Inflammatory macrophage treated with lipopolysaccharide for 4 hours (primary cell): ENCODE measurements at regions not wholly inside any gene's neighbourhood (a gene's known extent, or its start where the extent isn't known, plus 50 kb on each side); places are given as distances from the start of the nearest gene placed in this dataset.
"Not testable (repeated sequence)": the region's sequence is repeated elsewhere in the genome, so short reads cannot be mapped to it uniquely, and the experiment has no call there.

Experiments
- DNase-seq: peaks from one replicate; pipeline ENCODE4 v3.0.0-alpha.2; 2020

GRCh38 chr5:98328015-98328414, 445.4 kb upstream of the RGMB start:
- DNase-seq = no peak

- DNase-seq = no peak
Observed at GRCh38 chr5:98330871-98331270, 442.6 kb upstream of the RGMB start.

- no peak for DNase-seq
Observed at GRCh38 chr5:98333921-98334320, 439.5 kb upstream of the RGMB start.

GRCh38 chr5:98334946-98335345, 438.5 kb upstream of the RGMB start:
- DNase-seq = no peak

GRCh38 chr5:98339141-98339848, 434.2 kb upstream of the RGMB start:
- no peak for DNase-seq

DNA sequence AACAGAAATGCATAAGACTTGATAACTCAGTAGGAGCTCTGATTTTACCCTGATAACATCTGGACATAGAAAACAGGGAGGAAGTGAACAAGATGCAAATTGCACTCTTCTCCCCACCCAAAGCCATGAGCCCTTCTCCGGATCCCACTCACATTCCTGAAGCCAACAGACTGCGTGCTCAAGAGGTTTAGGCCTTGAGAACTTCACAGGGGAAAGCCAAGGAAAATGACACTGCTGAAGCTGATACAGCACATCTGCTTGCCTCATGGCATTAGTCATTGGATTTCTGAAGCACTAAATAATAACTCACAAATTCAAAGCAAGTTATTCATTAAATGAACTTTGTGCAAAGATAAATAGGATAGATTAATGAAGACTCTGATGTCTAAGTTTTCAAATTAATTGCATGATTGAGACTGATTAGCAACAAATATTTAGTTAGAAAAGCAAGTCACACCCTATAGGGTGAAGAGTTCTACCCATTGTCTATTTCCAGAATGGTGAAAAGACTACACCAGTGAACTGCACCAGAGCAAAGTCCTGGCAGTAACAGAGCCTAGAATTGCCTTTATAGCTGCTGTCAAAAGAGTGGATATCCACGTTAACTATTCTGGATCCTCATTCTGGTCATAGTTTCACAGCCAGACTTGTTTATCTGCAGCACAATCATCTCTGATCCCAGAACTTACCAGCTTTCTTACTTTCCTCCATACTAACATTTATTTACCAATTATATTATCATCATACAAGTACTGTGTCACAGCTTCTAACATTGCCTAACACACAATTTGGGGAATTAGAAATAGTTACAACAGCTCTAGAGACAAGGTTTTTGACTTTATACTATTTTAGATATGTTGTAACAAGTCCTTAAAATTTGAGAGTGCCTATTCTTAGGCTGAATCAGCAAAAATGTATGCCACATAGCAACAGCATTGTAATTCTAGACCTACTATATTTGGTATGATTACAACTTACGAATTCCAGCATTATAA, 432.1 kb upstream of the RGMB start:
- DNase-seq = no peak

- DNase-seq = not testable (repeated sequence)
Observed at GRCh38 chr5:98342958-98343660, 430.4 kb upstream of the RGMB start.

DNA sequence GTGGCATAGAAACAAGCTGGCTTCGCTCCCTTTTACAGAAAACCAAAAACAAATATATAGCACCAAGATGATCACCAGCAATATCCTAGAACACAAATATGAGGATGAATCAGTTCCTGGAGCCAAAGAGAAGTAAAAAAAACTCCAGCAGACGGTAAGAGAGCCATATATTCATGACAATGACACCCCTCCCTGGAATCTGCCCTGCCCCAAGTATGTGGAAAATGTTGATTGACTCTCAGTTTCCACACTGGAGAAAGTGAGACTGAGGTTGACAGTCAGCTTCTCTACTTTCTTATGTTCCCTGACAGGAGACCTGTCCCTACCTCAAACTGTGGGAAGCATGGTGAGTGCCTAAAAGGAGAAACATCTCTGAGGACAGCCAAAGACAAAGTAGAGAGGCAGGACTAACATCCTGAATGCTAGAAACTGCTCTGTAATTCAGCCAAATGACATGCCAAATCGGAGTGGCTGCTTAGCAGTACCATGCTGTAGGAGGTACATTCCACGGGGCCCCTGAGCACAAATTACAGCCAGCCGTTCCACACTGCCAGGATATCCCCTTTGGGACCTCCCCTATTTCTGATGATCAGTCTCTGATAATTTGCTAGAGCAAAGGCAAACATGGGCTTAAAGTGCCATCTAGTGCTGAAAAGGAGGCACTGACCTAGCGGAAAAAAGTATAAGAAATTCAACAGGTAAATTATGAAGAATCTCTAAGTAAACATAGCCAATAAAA, 424.0 kb upstream of the RGMB start:
- DNase-seq = no peak

GRCh38 chr5:98349990-98350365, 423.5 kb upstream of the RGMB start:
- no peak for DNase-seq

GRCh38 chr5:98354922-98355321, 418.5 kb upstream of the RGMB start:
- DNase-seq = no peak

DNA sequence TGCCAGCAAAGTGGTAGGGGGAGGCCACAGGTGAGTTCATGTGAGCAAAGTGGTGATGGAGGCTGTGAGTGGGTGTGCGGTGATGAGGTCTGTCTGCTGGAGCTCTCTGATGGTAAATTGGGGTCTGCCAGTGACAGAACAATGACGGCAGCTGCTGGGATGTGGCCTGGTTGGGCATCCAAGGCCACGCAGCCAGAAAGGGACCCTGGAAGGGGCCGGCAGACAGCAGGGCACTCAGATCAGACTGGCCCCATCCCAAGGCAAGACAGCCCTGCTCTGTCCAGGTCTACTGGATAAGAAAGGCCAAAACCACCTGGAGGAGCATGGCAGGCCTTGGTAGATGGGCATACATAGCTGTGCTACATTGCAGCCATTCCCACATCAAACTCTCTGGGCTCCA, 412.9 kb upstream of the RGMB start:
- no peak for DNase-seq

DNA sequence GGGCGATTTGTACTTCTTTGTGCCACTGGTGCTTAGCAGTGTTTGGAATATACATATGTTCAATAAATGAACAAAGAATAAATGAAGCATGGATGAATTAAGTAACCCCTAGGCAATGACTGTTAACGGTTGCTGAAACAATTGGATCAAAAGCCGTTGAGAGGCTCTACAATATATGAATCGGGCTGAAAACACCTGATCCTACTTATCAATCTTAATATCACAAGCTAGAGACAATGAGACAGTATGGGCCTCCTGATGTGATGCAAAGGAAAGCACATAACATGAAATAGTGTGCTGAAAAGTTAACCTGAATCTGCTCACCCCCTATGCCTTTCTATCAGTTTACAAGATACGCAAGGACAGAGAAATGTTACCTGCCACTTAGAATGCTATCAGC, 410.3 kb upstream of the RGMB start:
- no peak for DNase-seq

DNA sequence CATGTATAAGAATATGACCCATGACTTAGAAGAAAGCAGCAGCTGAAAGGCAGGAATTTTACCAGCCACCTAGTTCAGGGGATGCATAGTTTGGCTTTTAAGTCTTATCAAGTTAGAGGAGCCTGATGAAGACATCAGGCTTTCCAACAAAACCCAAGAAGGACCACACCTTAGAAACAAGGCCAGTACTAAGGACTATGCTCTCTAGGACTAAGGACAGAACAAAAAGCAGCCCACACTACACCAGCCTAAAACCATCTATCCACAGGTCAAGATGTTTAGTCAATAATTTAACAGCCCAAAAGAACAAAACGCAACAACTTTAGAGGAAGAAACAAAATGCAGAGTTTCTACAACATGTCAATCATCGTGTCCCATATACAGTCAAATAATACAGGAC, 408.9 kb upstream of the RGMB start:
- no peak for DNase-seq

DNA sequence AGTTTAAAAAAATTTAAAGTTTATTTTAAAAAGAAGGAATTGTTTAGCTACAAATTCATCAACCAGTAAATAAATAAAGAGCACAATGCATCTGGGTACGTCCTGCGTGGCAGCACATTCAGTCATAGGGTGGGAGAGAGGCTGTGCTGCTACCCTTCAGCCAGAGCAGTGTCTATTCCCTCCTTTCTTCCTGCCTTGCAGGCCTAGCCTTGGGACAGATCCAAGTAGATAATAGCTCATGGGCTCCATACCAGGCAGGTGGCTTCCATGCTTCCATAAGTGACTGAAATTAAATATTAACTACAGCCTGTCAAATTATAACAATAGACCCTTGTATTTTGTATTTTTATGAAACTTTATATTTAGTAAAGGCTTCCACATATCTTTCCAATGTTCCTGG, 408.3 kb upstream of the RGMB start:
- DNase-seq = no peak

DNA sequence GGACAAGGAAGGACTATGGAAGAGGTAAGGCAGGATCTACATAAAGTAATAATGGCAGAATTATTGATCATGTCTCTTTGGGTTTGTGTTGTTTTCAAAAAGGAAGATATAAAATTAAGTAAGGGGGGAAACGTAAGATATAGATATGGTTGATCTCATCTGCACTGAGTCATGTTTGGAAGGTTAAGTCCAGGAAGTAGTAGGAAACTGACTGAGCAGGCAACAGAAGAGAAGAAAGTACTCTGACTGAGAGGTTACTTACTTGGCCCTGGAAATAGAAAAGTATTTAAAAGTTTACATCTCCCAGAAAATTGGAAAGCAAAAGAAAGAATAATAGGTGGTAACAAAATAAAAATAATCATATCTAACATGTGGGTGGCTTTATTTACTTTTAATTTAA, 405.3 kb upstream of the RGMB start:
- DNase-seq = no peak

DNA sequence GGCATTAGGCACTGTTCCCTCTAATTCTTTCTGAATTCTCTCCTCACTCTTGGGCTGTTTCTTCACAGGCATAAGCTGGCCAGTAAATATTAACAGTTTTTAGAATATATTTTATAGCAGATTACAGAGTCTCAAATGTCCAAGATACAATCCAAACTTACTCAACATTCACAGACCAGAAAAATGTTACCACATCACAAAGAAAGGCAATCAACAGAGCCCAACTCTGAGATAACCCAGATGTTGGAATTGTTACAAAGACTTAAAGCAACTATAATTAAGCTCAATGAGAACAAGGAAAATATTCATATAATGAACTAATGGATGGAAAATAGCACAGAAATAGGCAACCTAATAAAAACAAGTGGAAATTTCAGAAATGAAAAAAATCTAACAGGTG, 401.1 kb upstream of the RGMB start:
- DNase-seq = no peak

- DNase-seq = no peak
Observed at GRCh38 chr5:98391921-98392625, 381.4 kb upstream of the RGMB start.

- DNase-seq = not testable (repeated sequence)
Observed at GRCh38 chr5:98393205-98393604, 380.3 kb upstream of the RGMB start.

- no peak for DNase-seq
Observed at GRCh38 chr5:98397081-98397480, 376.4 kb upstream of the RGMB start.

DNA sequence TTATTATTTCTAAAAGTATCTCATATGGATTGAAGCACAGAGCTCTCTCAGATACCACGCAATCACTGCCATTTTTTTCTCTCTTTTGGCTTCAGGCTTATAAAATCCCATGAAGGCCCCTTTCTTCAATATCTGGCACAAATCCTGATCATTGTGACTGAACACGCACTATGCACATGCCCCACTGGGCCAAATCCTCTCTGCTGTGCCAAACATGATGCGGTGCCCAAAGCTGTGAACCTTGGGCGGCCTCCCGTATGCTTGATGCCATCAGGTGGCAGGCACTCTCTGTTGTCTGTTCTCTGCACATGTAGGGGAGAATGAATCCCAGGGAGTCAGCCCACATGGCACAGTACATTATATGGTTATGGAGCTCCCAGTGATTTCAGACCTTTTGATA, 375.0 kb upstream of the RGMB start:
- no peak for DNase-seq

- no peak for DNase-seq
Observed at GRCh38 chr5:98401656-98402055, 371.8 kb upstream of the RGMB start.

DNA sequence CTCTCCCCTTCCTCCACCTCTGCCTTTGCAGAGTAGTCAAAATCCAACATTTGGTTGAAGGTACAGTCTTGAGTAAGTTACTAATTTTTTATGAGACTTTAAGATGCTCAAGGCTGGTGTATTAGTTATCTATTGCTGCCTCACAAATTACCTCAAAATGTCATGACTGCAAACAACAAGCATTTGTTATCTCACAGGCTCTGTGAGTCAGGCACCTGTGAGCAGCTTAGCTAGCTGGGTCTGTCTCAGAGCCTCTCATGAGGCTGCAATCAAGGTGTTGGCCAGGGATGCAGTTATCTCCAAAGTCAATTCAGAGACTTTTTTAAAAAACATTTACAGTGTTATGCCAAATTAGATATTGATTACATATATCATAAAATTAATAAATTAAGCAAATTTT, 371.3 kb upstream of the RGMB start:
- DNase-seq = no peak
